GM18861 (cell line): ENCODE measurements at regions not wholly inside any gene's neighbourhood (a gene's known extent, or its start where the extent isn't known, plus 50 kb on each side); places are given as distances from the start of the nearest gene placed in this dataset.
"Not testable (repeated sequence)": the region's sequence is repeated elsewhere in the genome, so short reads cannot be mapped to it uniquely, and the experiment has no call there.

Experiments used
- ATAC-seq: cut with Tn5 transposase; IDR thresholded peaks from one replicate; pipeline ENCODE4 v1.9.1; 2021; ENCODE audit not compliant: unreplicated experiment

- ATAC-seq = no peak
Measured at GRCh38 chr21:28614791-28615190, 377.9 kb downstream of the LTN1 start.

GRCh38 chr21:28608646-28609045 is 384.0 kb downstream of the LTN1 start:
- no peak for ATAC-seq

GRCh38 chr21:28607545-28607944 is 385.1 kb downstream of the LTN1 start:
- no peak for ATAC-seq

- ATAC-seq = peak; percentile 100
Measured at GRCh38 chr21:28604946-28605537, 387.6 kb downstream of the LTN1 start.

DNA sequence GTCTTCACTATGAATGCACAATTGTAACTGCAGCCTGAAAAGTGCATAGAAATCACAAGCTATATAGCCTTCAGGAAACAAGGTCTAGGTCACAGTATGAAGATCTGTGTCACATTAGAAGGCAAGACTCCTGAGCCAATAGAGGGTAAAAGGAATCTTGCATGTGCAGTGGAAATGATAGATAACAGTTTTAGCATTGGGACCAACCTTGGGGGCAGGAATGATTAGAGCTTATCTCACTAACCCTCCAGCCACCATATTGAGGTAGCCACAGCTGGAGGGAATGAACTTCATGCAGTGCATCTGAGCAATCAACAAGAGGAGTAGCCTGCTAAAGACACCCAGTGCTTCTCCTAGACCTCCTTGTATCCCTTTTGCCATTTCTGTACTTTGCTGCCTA is 390.1 kb downstream of the LTN1 start:
- ATAC-seq = no peak

- ATAC-seq = no peak
Measured at GRCh38 chr21:28598214-28598613, 394.5 kb downstream of the LTN1 start.

DNA sequence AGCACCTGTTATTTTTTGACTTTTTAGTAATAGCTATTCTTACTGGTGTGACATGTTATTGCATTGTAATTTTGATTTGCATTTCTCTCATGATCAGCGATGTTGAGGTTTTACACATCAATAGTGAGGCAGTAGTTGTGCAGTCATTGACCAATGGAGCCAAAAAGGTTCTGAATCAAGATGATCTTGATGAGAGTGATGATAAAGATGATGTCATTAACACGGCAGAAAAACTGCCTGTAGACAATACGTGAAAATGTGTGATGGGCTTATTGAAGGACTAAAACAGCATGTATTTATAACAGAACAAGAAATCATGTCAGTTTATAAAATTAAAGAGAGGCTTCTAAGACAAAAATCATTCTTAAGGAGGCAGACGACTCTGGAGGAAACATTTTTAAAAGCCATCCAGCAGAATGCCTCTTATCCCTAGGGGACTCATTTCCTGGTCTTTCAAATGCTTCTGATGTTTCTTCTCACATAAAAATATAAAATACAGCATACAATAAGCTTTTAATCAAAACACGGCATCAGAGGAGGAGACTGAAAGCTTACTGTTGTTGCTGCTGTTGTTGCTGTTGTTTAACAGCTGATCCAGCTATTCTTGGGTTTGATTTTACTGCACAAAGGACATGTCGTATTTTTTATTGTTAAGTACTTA is 400.3 kb downstream of the LTN1 start:
- ATAC-seq = no peak

DNA sequence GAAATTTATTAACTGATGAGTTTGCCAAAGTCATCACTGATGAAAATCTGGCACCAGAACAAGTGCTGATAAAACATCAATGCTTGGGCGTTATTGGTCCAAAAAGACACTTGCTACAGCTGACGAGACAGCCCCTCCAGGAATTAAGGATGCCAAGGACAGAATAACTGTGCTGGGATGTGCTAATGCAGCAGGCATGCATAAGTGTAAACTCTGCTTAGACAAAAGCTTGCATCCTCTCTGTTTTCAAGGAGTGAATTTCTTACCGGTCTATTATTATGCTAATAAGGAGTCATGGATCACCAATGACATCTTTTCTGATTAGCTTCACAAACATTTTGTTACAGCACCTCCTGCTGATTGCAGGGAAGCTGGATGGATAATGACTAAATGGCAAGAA is 402.0 kb downstream of the LTN1 start:
- no peak for ATAC-seq

DNA sequence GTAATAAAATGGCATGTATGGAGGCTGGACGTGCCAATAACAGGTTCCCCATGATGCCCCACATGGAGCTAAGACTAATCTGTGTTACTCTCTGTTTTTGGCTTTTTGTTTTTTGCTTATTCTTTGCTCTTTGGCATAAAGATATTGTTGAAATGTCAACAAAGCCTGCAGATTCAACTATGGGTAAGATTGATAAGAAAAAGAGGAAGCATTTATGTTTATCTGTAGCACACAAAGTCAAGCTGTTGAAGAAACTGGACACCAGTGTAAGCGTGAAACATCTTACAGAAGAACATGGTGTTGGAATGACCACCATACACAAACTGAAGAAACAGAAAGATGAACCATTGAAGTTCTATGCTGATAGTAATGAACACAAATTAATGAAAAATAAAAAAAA is 402.7 kb downstream of the LTN1 start:
- no peak for ATAC-seq

DNA sequence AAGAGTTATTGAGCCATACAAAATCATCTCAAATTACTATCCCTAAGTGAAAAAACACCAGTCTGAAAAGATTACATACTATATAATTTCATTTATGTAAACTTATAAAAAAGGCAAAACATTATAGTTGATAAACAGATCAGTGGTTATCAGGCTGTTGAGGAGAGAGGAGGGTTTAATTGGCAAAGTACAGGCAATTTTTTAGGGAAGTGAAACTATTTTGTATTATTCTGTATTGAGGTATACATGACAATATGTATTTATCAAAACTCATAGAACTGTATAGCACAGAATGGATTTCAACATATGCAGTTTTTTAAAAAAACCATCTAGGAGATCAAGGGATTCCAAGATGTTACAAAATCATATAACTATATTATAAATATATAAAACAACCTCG is 403.7 kb downstream of the LTN1 start:
- peak; percentile 46 for ATAC-seq

DNA sequence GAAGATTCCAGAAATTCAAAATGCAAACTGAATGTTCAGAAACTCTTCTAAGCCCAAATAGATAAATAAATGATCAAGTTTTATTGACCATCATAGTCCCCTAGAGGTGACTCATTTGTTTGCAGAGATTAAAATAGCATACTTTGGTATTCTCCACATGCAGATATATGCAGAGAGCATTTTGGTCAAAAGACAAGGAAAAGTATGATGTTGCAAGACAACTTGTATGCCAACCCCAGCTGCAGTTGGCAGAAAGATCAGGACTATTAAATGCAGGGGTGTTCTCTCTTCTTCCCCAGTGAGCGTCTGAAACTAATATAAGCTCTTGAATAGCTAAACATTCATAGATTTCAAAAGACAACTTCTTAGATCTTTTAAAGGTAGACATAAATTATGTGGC is 404.9 kb downstream of the LTN1 start:
- ATAC-seq = no peak

- ATAC-seq = no peak
Measured at GRCh38 chr21:28581976-28582375, 410.7 kb downstream of the LTN1 start.

DNA sequence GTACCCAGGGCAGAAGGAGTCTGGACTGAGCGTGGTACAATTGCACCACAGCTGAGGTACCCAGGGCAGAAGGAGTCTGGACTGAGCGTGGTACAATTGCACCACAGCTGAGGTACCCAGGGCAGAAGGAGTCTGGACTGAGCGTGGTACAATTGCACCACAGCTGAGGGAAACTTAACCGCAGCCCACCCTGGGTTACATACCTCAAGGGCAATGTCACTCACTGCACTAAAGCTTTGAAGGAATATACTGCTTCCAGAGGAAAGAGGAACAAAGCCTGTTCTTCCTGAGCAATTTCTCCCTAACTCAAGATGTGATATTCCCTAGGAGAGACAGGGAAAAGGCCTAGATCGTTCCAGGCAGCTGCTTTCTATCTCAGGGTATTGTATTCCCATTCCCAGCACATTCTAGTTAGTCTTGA is 411.4 kb downstream of the LTN1 start:
- not testable (repeated sequence) for ATAC-seq

DNA sequence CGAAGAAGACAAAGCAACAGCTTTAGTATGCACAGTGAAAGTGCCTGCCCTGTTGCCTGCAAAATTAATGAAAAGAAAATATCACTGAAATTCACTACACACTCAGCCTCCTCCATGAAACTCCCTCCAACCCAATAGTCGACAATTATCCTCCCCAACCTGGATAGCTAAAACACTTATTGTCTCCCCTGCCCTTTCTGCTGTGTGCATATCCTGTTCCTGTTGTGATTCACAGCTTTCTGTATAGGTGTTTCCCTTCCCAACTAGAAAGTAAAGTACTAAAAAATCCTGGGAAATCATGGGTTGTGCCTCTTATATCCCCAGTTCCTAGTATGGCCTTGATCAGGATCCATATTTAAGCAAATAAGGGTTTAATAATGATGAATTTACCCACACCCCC is 412.1 kb downstream of the LTN1 start:
- ATAC-seq = no peak

- ATAC-seq = no peak
Measured at GRCh38 chr21:28579986-28580550, 412.6 kb downstream of the LTN1 start.

DNA sequence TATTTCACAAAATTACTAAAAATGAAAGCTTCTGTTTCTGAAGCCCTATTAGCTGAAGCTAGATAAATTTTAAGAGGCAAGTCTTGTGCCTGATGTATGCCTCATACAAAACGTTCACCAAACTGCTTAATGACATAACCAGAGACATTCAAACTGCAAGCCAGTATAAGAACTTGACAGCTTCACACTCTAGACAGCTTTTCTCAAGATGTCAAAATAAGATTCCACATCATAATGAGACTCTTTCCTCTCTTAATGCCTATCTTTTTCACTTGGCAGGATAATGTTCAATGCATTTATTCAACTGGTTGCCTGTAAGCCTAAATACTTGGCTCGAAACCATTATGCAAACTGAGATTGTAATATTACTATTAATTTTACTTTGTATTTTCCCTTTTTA is 424.0 kb downstream of the LTN1 start:
- no peak for ATAC-seq

DNA sequence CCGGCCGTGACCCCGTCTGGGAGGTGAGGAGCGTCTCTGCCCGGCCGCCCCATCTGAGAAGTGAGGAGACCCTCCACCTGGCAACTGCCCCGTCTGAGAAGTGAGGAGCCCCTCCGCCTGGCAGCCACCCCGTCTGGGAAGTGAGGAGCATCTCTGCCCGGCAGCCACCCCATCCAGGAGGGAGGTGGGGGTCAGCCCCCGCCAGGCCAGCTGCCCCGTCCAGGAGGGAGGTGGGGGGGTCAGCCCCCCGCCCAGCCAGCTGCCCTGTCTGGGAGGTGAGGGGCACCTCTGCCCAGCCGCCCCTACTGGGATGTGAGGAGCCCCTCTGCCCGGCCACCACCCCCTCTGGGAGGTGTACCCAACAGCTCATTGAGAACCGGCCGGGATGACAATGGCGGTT is 428.7 kb downstream of the LTN1 start:
- not testable (repeated sequence) for ATAC-seq

DNA sequence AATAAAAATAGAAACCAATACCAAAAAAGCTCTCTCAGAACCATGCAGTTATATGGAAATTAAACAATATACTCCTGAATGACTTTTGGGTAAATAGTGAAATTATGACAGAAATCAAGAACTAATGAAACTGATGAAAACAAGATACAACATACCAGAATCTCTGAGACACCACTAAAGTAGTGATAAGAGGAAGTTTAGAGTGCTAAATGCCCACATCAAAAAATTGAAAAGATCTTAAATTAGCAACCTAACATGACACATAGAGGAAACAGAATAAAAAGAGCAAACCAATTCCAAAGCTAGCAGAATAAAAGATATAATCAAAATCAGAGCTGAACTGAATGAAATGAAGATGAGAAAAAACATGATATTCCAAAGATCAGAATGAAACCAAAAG is 430.9 kb downstream of the LTN1 start:
- no peak for ATAC-seq

DNA sequence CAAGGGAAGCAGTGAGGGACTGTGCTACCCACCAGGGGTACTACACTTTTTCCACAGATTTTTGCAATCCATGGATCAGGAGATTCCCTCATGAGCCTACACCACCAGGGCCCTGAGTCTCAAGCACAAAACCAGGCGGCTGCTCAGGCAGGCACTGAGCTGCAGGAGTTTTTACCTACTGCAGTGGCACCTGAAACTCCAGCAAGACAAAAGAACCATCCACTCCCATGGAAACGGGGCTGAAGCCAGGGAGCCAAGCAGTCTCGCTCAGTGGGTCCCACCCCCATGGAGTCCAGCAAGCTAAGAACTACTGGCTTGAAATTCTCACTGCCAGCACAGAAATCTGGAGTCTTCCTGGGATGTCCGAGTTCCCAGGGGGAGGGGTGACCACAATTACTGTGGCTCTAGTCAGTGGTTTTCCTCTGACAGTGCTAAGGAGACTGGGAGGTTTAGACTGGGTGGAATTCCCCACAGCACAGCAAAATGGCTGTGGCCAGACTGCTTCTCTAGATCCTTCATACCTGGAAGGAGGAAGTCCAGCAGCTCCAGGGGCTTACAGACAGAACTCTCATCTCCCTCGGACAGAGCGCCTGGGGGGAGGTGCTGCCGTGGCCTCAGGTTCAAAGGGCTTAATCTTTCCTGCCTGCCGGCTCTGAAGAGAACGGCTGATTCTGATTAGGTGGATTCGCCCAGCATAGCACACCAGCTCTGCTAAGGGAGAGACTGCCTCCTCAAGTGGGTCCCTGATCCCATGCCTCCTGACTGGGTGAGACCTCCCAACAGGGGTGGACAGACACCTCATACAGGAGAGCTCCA is 437.8 kb downstream of the LTN1 start:
- ATAC-seq = no peak

DNA sequence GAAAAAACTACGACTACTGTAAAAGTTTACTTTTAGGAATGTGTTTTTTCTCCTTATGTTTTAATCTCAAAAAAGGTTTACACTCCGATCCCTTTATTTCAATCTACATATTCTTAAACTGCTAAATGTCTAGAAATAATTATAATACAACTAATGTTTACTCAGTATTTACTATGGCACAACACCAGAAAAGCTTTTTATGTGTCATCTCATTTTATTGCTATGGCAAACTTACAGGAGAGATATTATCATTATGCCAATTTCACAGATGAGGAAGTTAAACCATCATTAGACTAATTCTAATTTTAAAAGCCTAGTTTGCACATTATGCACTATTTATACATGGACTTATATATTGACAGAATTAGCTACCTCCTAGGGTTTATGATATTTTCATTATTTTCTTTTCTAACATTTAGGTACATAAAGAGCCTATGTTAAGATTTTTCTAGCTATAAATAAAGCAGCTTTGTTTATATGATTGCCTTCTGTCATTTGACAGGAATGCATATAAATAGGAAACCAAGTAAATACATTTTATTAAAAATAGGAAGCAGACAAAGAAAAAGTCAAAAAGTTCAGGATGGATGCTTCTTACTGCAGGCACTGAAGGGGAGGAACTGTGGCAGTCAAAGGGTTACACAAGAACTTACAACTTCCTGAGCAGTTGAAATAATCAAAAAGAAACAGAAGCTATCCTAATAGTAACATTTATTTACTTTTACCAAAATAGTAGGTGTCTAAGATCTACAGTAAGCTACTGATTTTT is 442.4 kb downstream of the LTN1 start:
- no peak for ATAC-seq

DNA sequence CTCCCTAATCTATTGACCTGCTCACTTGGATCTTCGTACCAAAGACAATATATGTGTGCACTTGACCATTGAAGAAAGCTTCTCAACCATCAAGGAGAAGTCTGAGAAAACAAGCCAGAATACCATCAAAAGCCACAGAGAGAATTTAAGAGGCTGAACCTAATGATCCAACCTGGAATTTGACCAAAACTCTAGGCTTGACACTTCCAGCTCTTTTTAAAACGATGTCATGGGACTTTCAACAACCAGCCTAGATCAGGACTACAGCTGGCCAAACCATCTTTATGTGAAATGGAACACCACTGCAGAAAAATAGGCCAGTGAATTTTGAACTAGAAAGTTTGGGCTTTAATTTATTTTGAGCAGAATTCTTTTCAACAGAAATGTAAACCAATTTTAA is 444.4 kb downstream of the LTN1 start:
- no peak for ATAC-seq
